Endodermal cell (in vitro differentiated cells): ENCODE measurements at regions not wholly inside any gene's neighbourhood (a gene's known extent, or its start where the extent isn't known, plus 50 kb on each side); places are given as distances from the start of the nearest gene placed in this dataset.

Source experiments
- DNase-seq: peaks from one replicate; pipeline ENCODE4 v3.0.0-alpha.2; 2017
- H3K27ac ChIP-seq: 2 replicates; pipeline ENCODE4 v1.5.1; 2013; ENCODE audit warnings: mild to moderate bottlenecking, low read depth, low read length, moderate library complexity
- H3K27me3 ChIP-seq: 2 replicates; pipeline ENCODE4 v1.6.1; 2013; ENCODE audit warnings: mild to moderate bottlenecking, low read length, moderate library complexity; ENCODE audit not compliant: insufficient read depth, control insufficient read depth, poor library complexity, severe bottlenecking
- H3K36me3 ChIP-seq: 2 replicates; pipeline ENCODE4 v1.7.0; 2013; ENCODE audit warnings: mild to moderate bottlenecking, low read length, moderate library complexity; ENCODE audit not compliant: control insufficient read depth, insufficient read depth
- H3K4me1 ChIP-seq: one replicate; pipeline ENCODE4 v1.7.0; 2013; ENCODE audit warnings: low read length; ENCODE audit not compliant: control insufficient read depth, insufficient read depth
- H3K4me3 ChIP-seq: 2 replicates; pipeline ENCODE4 v1.5.1; 2013; ENCODE audit warnings: mild to moderate bottlenecking, low read length, moderate library complexity
- H3K9ac ChIP-seq: 2 replicates; pipeline ENCODE4 v1.6.1; 2013; ENCODE audit warnings: mild to moderate bottlenecking, low read length, moderate library complexity; ENCODE audit not compliant: poor library complexity, severe bottlenecking; ENCODE audit errors: extremely low read depth
- H3K9me3 ChIP-seq: 2 replicates; pipeline ENCODE4 v1.6.1; 2013; ENCODE audit warnings: mild to moderate bottlenecking, low read length, moderate library complexity; ENCODE audit not compliant: control insufficient read depth
- H3K27ac Mint-ChIP-seq: 2 replicates; pipeline ENCODE4 v1.8.0; 2020; ENCODE audit warnings: mixed read lengths
- H3K27me3 Mint-ChIP-seq: 2 replicates; pipeline ENCODE4 v1.8.0; 2021; ENCODE audit warnings: mild to moderate bottlenecking, mixed read lengths; ENCODE audit not compliant: insufficient read depth
- H3K36me3 Mint-ChIP-seq: 2 replicates; pipeline ENCODE4 v1.8.0; 2020; ENCODE audit warnings: low read depth, mixed read lengths
- H3K4me1 Mint-ChIP-seq: 2 replicates; pipeline ENCODE4 v1.8.0; 2020; ENCODE audit warnings: mixed read lengths
- H3K4me3 Mint-ChIP-seq: 2 replicates; pipeline ENCODE4 v1.8.0; 2020; ENCODE audit warnings: mild to moderate bottlenecking, moderate library complexity, mixed read lengths
- H3K9me3 Mint-ChIP-seq: 2 replicates; pipeline ENCODE4 v1.8.0; 2020; ENCODE audit warnings: mild to moderate bottlenecking, mixed read lengths
- CTCF ChIP-seq: fragments of 200-600 bp; sonication (generic); conservative IDR thresholded peaks from 2 replicates; pipeline ENCODE4 v1.5.0; 2021; ENCODE audit warnings: antibody characterized with exemption, mild to moderate bottlenecking
- WGBS, 2 experiments: methylation state at CpG; one replicate each; pipeline versions ENCODE4 v1.1.5 to v1.1.7; 2013; ENCODE audit warnings: missing lambda C conversion rate in 2 of 2, mixed read lengths in 1 of 2; ENCODE audit not compliant: insufficient coverage in 1 of 2, insufficient read length in 1 of 2; 5-methylcytosine and 5-hydroxymethylcytosine counted together

- H3K27me3 Mint-ChIP-seq, result peaks cover 11% of the 10 kb centered on the region
- Histone ChIP-seq H3K4me1 (no peaks in the 10 kb centered on the region), H3K4me3 (no peak overlapping the region), H3K27ac (no peak overlapping the region), H3K27me3 (no peaks in the 10 kb centered on the region), H3K9ac (no peak overlapping the region), H3K9me3 (peaks cover 4% of the 10 kb centered on the region), H3K36me3 (no peaks in the 10 kb centered on the region)
- no peak overlapping the region for H3K4me3 Mint-ChIP-seq
- H3K36me3 Mint-ChIP-seq, result no peaks in the 10 kb centered on the region
- peaks cover 23% of the 10 kb centered on the region for H3K4me1 Mint-ChIP-seq
- no peak overlapping the region for H3K27ac Mint-ChIP-seq
- no peak for DNase-seq
- 98 to 100% methylated on average over 1 to 2 of the region's 2 CpGs for WGBS, 2 experiments
- no peak for TF ChIP-seq CTCF
- H3K9me3 Mint-ChIP-seq, result peaks cover 8% of the 10 kb centered on the region
These were observed 187.1 kb downstream of the RPS24 start for GRCh38 chr10:78220781-78221180.

GRCh38 chr10:78222096-78222790 is 188.6 kb downstream of the RPS24 start:
- no peak overlapping the region for H3K27ac ChIP-seq
- no peak overlapping the region for H3K9ac ChIP-seq
- peaks cover 20% of the 10 kb centered on the region for H3K4me1 Mint-ChIP-seq
- no peak overlapping the region for H3K4me3 Mint-ChIP-seq
- no peak for TF ChIP-seq CTCF
- no peak overlapping the region for H3K27ac Mint-ChIP-seq
- no peaks in the 10 kb centered on the region for H3K4me1 ChIP-seq
- peaks cover 8% of the 10 kb centered on the region for H3K9me3 Mint-ChIP-seq
- H3K36me3 Mint-ChIP-seq, result no peaks in the 10 kb centered on the region
- H3K9me3 ChIP-seq, result peaks cover 4% of the 10 kb centered on the region
- WGBS, 2 experiments, result 93 to 100% methylated on average over 6 to 11 of the region's 11 CpGs
- H3K27me3 Mint-ChIP-seq, result peaks cover 14% of the 10 kb centered on the region
- no peaks in the 10 kb centered on the region for H3K27me3 ChIP-seq
- H3K4me3 ChIP-seq, result no peak overlapping the region
- no peak for DNase-seq
- H3K36me3 ChIP-seq, result no peaks in the 10 kb centered on the region

GRCh38 chr10:78223088-78223487 is 189.4 kb downstream of the RPS24 start:
- Mint-ChIP-seq H3K27me3 (peaks cover 14% of the 10 kb centered on the region), H3K36me3 (no peaks in the 10 kb centered on the region), H3K27ac (no peak overlapping the region), H3K4me3 (no peak overlapping the region), H3K4me1 (peaks cover 12% of the 10 kb centered on the region), H3K9me3 (peaks cover 8% of the 10 kb centered on the region)
- no peak for DNase-seq
- no peak overlapping the region for H3K4me3 ChIP-seq
- 92 to 94% methylated on average over 3 to 7 of the region's 7 CpGs for WGBS, 2 experiments
- no peaks in the 10 kb centered on the region for H3K4me1 ChIP-seq
- H3K9ac ChIP-seq, result no peak overlapping the region
- peaks cover 4% of the 10 kb centered on the region for H3K9me3 ChIP-seq
- H3K27ac ChIP-seq, result no peak overlapping the region
- no peaks in the 10 kb centered on the region for H3K36me3 ChIP-seq
- no peak for TF ChIP-seq CTCF
- H3K27me3 ChIP-seq, result no peaks in the 10 kb centered on the region
